Neural cell (in vitro differentiated cells): ENCODE measurements at regions not wholly inside any gene's neighbourhood (a gene's known extent, or its start where the extent isn't known, plus 50 kb on each side); places are given as distances from the start of the nearest gene placed in this dataset.
"Not testable (repeated sequence)": the region's sequence is repeated elsewhere in the genome, so short reads cannot be mapped to it uniquely, and the experiment has no call there.

ENCODE experiments used
- H2AFZ ChIP-seq: fragments of 200-600, 300-800 bp; sonication (generic), shearing (Covaris generic); 2 replicates; pipeline ENCODE4 v1.6.0; 2014; ENCODE audit warnings: low read depth, mild to moderate bottlenecking, antibody characterized with exemption, low read length, moderate library complexity
- H3F3A ChIP-seq: fragments of 200-600 bp; shearing (Covaris generic); 2 replicates; pipeline ENCODE4 v1.6.1; 2016; ENCODE audit warnings: mild to moderate bottlenecking, moderate library complexity, mixed read lengths, antibody characterized with exemption, low read length; ENCODE audit not compliant: insufficient read depth, poor library complexity, severe bottlenecking
- H3K27ac ChIP-seq: fragments of 200-600, 300-800 bp; sonication (generic), shearing (Covaris generic); 2 replicates; pipeline ENCODE4 v1.5.1; 2014; ENCODE audit warnings: mild to moderate bottlenecking, low read length, moderate library complexity
- H3K27me3 ChIP-seq: fragments of 300-800, 200-600 bp; sonication (generic), shearing (Covaris generic); 2 replicates; pipeline ENCODE4 v1.6.0; 2014; ENCODE audit warnings: mild to moderate bottlenecking, low read depth, low read length, moderate library complexity; ENCODE audit not compliant: insufficient read depth
- H3K36me3 ChIP-seq: fragments of 300-800, 200-600 bp; sonication (generic), shearing (Covaris generic); 2 replicates; pipeline ENCODE4 v1.5.1; 2014; ENCODE audit warnings: mild to moderate bottlenecking, antibody characterized with exemption, low read length, moderate library complexity; ENCODE audit not compliant: insufficient read depth
- H3K4me2 ChIP-seq: fragments of 300-800, 200-600 bp; sonication (generic), shearing (Covaris generic); 2 replicates; pipeline ENCODE4 v1.6.0; 2014; ENCODE audit warnings: mild to moderate bottlenecking, low read length
- H3K4me3 ChIP-seq: fragments of 300-800, 200-600 bp; sonication (generic), shearing (Covaris generic); 2 replicates; pipeline ENCODE4 v1.5.1; 2014; ENCODE audit warnings: mild to moderate bottlenecking, low read length, moderate library complexity
- H3K79me2 ChIP-seq: fragments of 200-600 bp; shearing (Covaris generic); replicated peaks from 2 replicates; pipeline ENCODE4 v1.6.0; 2014; ENCODE audit warnings: mild to moderate bottlenecking, low read length, moderate library complexity; ENCODE audit not compliant: insufficient read depth
- H3K9ac ChIP-seq: fragments of 300-800, 200-600 bp; sonication (generic), shearing (Covaris generic); 2 replicates; pipeline ENCODE4 v1.6.1; 2016; ENCODE audit warnings: mild to moderate bottlenecking, low read length, mixed read lengths
- H3K9me2 ChIP-seq: fragments of 200-600 bp; shearing (Covaris generic); 2 replicates; pipeline ENCODE4 v1.6.1; 2016; ENCODE audit warnings: mild to moderate bottlenecking, low read length, mixed read lengths; ENCODE audit not compliant: insufficient read depth
- H3K9me3 ChIP-seq: fragments of 200-600, 300-800 bp; sonication (generic), shearing (Covaris generic); 2 replicates; pipeline ENCODE4 v1.6.1; 2016; ENCODE audit warnings: mild to moderate bottlenecking, mixed run types, low read length, moderate library complexity, mixed read lengths
- H4K20me1 ChIP-seq: fragments of 200-600 bp; shearing (Covaris generic); 2 replicates; pipeline ENCODE4 v1.6.1; 2016; ENCODE audit warnings: mild to moderate bottlenecking, mixed run types; ENCODE audit not compliant: insufficient read depth
- CTCF ChIP-seq: fragments of 450-650 bp; IDR thresholded peaks from 2 replicates; pipeline ENCODE4 v1.5.1; 2014; ENCODE audit warnings: antibody characterized with exemption, mild to moderate bottlenecking, moderate library complexity; ENCODE audit not compliant: poor library complexity, severe bottlenecking
- EP300 ChIP-seq: fragments of 450-650 bp; conservative IDR thresholded peaks from 2 replicates; pipeline ENCODE4 v1.6.1; 2014; ENCODE audit warnings: antibody characterized with exemption, mild to moderate bottlenecking, moderate library complexity; ENCODE audit not compliant: poor library complexity, severe bottlenecking
- EZH2 ChIP-seq: fragments of 200-600, 300-800 bp; shearing (Covaris generic), sonication (generic); IDR thresholded peaks from 2 replicates; pipeline ENCODE4 v1.6.1; 2014; ENCODE audit warnings: antibody characterized with exemption, low read length, borderline replicate concordance, mild to moderate bottlenecking; ENCODE audit not compliant: insufficient read depth, poor library complexity, severe bottlenecking
- MXI1 ChIP-seq: fragments of 450-650 bp; conservative IDR thresholded peaks from 2 replicates; pipeline ENCODE4 v1.6.1; 2014; ENCODE audit warnings: antibody characterized with exemption, mild to moderate bottlenecking; ENCODE audit not compliant: poor library complexity, severe bottlenecking
- POLR2AphosphoS5 ChIP-seq: IDR thresholded peaks from 2 replicates; pipeline ENCODE4 v1.6.1; 2012
- RAD21 ChIP-seq: fragments of 450-650 bp; conservative IDR thresholded peaks from 2 replicates; pipeline ENCODE4 v1.6.1; 2014; ENCODE audit warnings: antibody characterized with exemption, mild to moderate bottlenecking, moderate library complexity
- REST ChIP-seq: IDR thresholded peaks from 2 replicates; pipeline ENCODE4 v1.6.1; 2012; ENCODE audit warnings: borderline replicate concordance
- SMC3 ChIP-seq: fragments of 450-650 bp; conservative IDR thresholded peaks from 2 replicates; pipeline ENCODE4 v1.6.1; 2014; ENCODE audit warnings: antibody characterized with exemption, mild to moderate bottlenecking, moderate library complexity; ENCODE audit not compliant: poor library complexity
- TAF1 ChIP-seq: IDR thresholded peaks from 2 replicates; pipeline ENCODE4 v1.6.1; 2012; ENCODE audit warnings: low read depth

- H3K79me2 ChIP-seq: no peaks in the 10 kb centered on the region
- no peaks in the 10 kb centered on the region for H3F3A ChIP-seq
- H2AFZ ChIP-seq: no peak overlapping the region
- H3K4me3 ChIP-seq: no peak overlapping the region
- H4K20me1 ChIP-seq: no peaks in the 10 kb centered on the region
- no peak overlapping the region for H3K4me2 ChIP-seq
- H3K27ac ChIP-seq: no peak overlapping the region
- H3K9me2 ChIP-seq: no peaks in the 10 kb centered on the region
- TF ChIP-seq REST (no peak), EZH2 (no peak), POLR2AphosphoS5 (no peak), RAD21 (no peak), EP300 (no peak), SMC3 (no peak), CTCF (no peak), MXI1 (no peak), TAF1 (no peak)
- H3K9me3 ChIP-seq: no peaks in the 10 kb centered on the region
- no peak overlapping the region for H3K9ac ChIP-seq
- no peaks in the 10 kb centered on the region for H3K27me3 ChIP-seq
- no peaks in the 10 kb centered on the region for H3K36me3 ChIP-seq
Measured at GRCh38 chr9:13915131-13915530, 398.8 kb downstream of the NFIB start.

- Histone ChIP-seq H2AFZ (no peak overlapping the region), H3K36me3 (no peaks in the 10 kb centered on the region), H3K4me2 (no peak overlapping the region), H3K9me2 (no peaks in the 10 kb centered on the region), H3K27me3 (no peaks in the 10 kb centered on the region), H4K20me1 (no peaks in the 10 kb centered on the region), H3K4me3 (no peak overlapping the region), H3K9me3 (no peaks in the 10 kb centered on the region), H3K27ac (no peak overlapping the region), H3K79me2 (no peaks in the 10 kb centered on the region), H3F3A (no peaks in the 10 kb centered on the region), H3K9ac (no peak overlapping the region)
- no peak for TF ChIP-seq CTCF
- TF ChIP-seq SMC3: no peak
Measured at GRCh38 chr9:13911473-13911872, 402.5 kb downstream of the NFIB start.

GRCh38 chr9:13907842-13908241, 406.1 kb downstream of the NFIB start:
- not testable (repeated sequence) for H3K9me3 ChIP-seq, H3K27me3 ChIP-seq, H3K27ac ChIP-seq, H3K9me2 ChIP-seq, H3K4me3 ChIP-seq, H4K20me1 ChIP-seq, H3K9ac ChIP-seq, H3K4me2 ChIP-seq, H3K36me3 ChIP-seq, H3K79me2 ChIP-seq, H3F3A ChIP-seq, H2AFZ ChIP-seq
